HEK293 (cell line): ENCODE measurements at regions not wholly inside any gene's neighbourhood (a gene's known extent, or its start where the extent isn't known, plus 50 kb on each side); places are given as distances from the start of the nearest gene placed in this dataset.

Experiments used
- BCL11B ChIP-seq: fragments of 450-650 bp; formaldehyde crosslinking; IDR thresholded peaks from 2 replicates; pipeline ENCODE4 v1.5.1; 2016; ENCODE audit warnings: low read depth, missing biosample characterization, missing genetic modification characterization
- HOXC10 ChIP-seq: sonication (generic); formaldehyde crosslinking; IDR thresholded peaks from 2 replicates; pipeline ENCODE4 v1.8.1; 2023; ENCODE audit warnings: mild to moderate bottlenecking, missing genetic modification reagents
- SP2 ChIP-seq: fragments of 450-650 bp; formaldehyde crosslinking; IDR thresholded peaks from 2 replicates; pipeline ENCODE4 v1.5.1; 2016; ENCODE audit warnings: missing biosample characterization, missing genetic modification characterization
- YY1 ChIP-seq: fragments of 450-650 bp; formaldehyde crosslinking; IDR thresholded peaks from 2 replicates; pipeline ENCODE4 v1.5.1; 2018; ENCODE audit warnings: missing biosample characterization, missing genetic modification characterization
- YY2 ChIP-seq: fragments of 450-650 bp; formaldehyde crosslinking; IDR thresholded peaks from 2 replicates; pipeline ENCODE4 v1.5.1; 2016; ENCODE audit warnings: missing biosample characterization, missing genetic modification characterization
- ZFP3 ChIP-seq: fragments of 450-650 bp; formaldehyde crosslinking; IDR thresholded peaks from 2 replicates; pipeline ENCODE4 v1.5.1; 2016; ENCODE audit warnings: low read depth, missing biosample characterization, missing genetic modification characterization
- ZNF138 ChIP-seq: fragments of 450-650 bp; formaldehyde crosslinking; IDR thresholded peaks from 2 replicates; pipeline ENCODE4 v1.5.1; 2016; ENCODE audit warnings: missing biosample characterization, missing genetic modification characterization, borderline replicate concordance
- ZNF19 ChIP-seq: fragments of 450-650 bp; formaldehyde crosslinking; IDR thresholded peaks from 2 replicates; pipeline ENCODE4; 2016; ENCODE audit warnings: missing biosample characterization, missing genetic modification characterization, low read depth
- ZNF449 ChIP-seq: fragments of 450-650 bp; formaldehyde crosslinking; IDR thresholded peaks from 2 replicates; pipeline ENCODE4 v1.5.1; 2017; ENCODE audit warnings: missing biosample characterization, mild to moderate bottlenecking, missing genetic modification characterization, moderate library complexity
- ZNF521 ChIP-seq: fragments of 450-650 bp; formaldehyde crosslinking; IDR thresholded peaks from 2 replicates; pipeline ENCODE4 v1.5.1; 2017; ENCODE audit warnings: missing biosample characterization, mild to moderate bottlenecking, missing genetic modification characterization
- ZNF629 ChIP-seq: fragments of 450-650 bp; formaldehyde crosslinking; IDR thresholded peaks from 2 replicates; pipeline ENCODE4 v1.5.1; 2017; ENCODE audit warnings: missing biosample characterization, missing genetic modification characterization
- ZNF701 ChIP-seq: fragments of 450-650 bp; formaldehyde crosslinking; IDR thresholded peaks from 2 replicates; pipeline ENCODE4 v1.5.1; 2016; ENCODE audit warnings: missing biosample characterization, missing genetic modification characterization
- ZXDB ChIP-seq: fragments of 450-650 bp; formaldehyde crosslinking; IDR thresholded peaks from 2 replicates; pipeline ENCODE4 v1.5.1; 2016; ENCODE audit warnings: missing biosample characterization, missing genetic modification characterization
- TF ChIP-seq, protein P1 (sequence below): fragments of 450-650 bp; formaldehyde crosslinking; IDR thresholded peaks from 2 replicates; pipeline ENCODE4 v1.5.1; 2016; ENCODE audit warnings: missing biosample characterization, missing genetic modification characterization

GRCh38 chr15:46646490-46646889, 1011.7 kb downstream of the SQOR start:
- no peak for TF ChIP-seq YY2 (tag by site-specific recombination)
- no peak for TF ChIP-seq HOXC10 (CRISPR knock-in tag)
- TF ChIP-seq, protein P1, sequence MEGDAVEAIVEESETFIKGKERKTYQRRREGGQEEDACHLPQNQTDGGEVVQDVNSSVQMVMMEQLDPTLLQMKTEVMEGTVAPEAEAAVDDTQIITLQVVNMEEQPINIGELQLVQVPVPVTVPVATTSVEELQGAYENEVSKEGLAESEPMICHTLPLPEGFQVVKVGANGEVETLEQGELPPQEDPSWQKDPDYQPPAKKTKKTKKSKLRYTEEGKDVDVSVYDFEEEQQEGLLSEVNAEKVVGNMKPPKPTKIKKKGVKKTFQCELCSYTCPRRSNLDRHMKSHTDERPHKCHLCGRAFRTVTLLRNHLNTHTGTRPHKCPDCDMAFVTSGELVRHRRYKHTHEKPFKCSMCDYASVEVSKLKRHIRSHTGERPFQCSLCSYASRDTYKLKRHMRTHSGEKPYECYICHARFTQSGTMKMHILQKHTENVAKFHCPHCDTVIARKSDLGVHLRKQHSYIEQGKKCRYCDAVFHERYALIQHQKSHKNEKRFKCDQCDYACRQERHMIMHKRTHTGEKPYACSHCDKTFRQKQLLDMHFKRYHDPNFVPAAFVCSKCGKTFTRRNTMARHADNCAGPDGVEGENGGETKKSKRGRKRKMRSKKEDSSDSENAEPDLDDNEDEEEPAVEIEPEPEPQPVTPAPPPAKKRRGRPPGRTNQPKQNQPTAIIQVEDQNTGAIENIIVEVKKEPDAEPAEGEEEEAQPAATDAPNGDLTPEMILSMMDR (tag by site-specific recombination), result no peak
- no peak for TF ChIP-seq YY1 (tag by site-specific recombination)
- TF ChIP-seq ZFP3 (tag by site-specific recombination), result no peak
- TF ChIP-seq ZNF701 (tag by site-specific recombination), result no peak
- TF ChIP-seq SP2, result no peak
- no peak for TF ChIP-seq ZXDB (tag by site-specific recombination)
- no peak for TF ChIP-seq ZNF138
- no peak for TF ChIP-seq ZNF521 (tag by site-specific recombination)
- TF ChIP-seq ZNF449, result no peak
- TF ChIP-seq ZNF19 (tag by site-specific recombination), result no peak
- TF ChIP-seq ZNF629, result no peak
- TF ChIP-seq BCL11B (tag by site-specific recombination), result no peak
